SU-DHL-6 (cell line): ENCODE measurements at regions not wholly inside any gene's neighbourhood (a gene's known extent, or its start where the extent isn't known, plus 50 kb on each side); places are given as distances from the start of the nearest gene placed in this dataset.
"Not testable (repeated sequence)": the region's sequence is repeated elsewhere in the genome, so short reads cannot be mapped to it uniquely, and the experiment has no call there.

Source experiments
- H2AFZ ChIP-seq: fragments of 200-600 bp; sonication (generic); 2 replicates; pipeline ENCODE4 v1.6.1; 2014; ENCODE audit warnings: low read depth, mild to moderate bottlenecking, moderate library complexity, mixed read lengths, antibody characterized with exemption, low read length; ENCODE audit not compliant: severe bottlenecking
- H3F3A ChIP-seq: fragments of 200-600 bp; shearing (Covaris generic); 2 replicates; pipeline ENCODE4 v1.6.0; 2016; ENCODE audit warnings: antibody characterized with exemption, mild to moderate bottlenecking; ENCODE audit not compliant: insufficient read depth
- H3K27ac ChIP-seq: fragments of 200-600 bp; sonication (generic); 2 replicates; pipeline ENCODE4 v1.5.1; 2016; ENCODE audit warnings: low read depth, mild to moderate bottlenecking, low read length, moderate library complexity, mixed read lengths
- H3K27me3 ChIP-seq: fragments of 200-600 bp; sonication (generic), shearing (Covaris generic); 2 replicates; pipeline ENCODE4 v1.6.0; 2014; ENCODE audit warnings: mild to moderate bottlenecking, low read length
- H3K36me3 ChIP-seq: fragments of 200-600 bp; sonication (generic); 2 replicates; pipeline ENCODE4 v1.6.1; 2014; ENCODE audit warnings: mild to moderate bottlenecking, low read length, mixed read lengths
- H3K4me2 ChIP-seq: fragments of 300-600, 200-600 bp; shearing (Covaris generic), sonication (generic); 2 replicates; pipeline ENCODE4 v1.6.0; 2014; ENCODE audit warnings: low read length, low read depth, mild to moderate bottlenecking; ENCODE audit not compliant: poor library complexity, severe bottlenecking
- H3K4me3 ChIP-seq: fragments of 200-600 bp; sonication (generic); 2 replicates; pipeline ENCODE4 v1.5.1; 2014; ENCODE audit warnings: antibody characterized with exemption, low read length, mild to moderate bottlenecking, mixed read lengths; ENCODE audit not compliant: insufficient read depth, poor library complexity, severe bottlenecking
- H3K79me2 ChIP-seq: fragments of 200-600 bp; sonication (generic); 2 replicates; pipeline ENCODE4 v1.6.1; 2014; ENCODE audit warnings: mild to moderate bottlenecking, low read length, moderate library complexity; ENCODE audit not compliant: insufficient read depth
- H3K9ac ChIP-seq: fragments of 200-600 bp; sonication (generic); 2 replicates; pipeline ENCODE4 v1.7.0; 2014; ENCODE audit warnings: mild to moderate bottlenecking, low read length
- H3K9me2 ChIP-seq: fragments of 200-600 bp; sonication (generic); replicated peaks from 2 replicates; pipeline ENCODE4 v1.6.1; 2014; ENCODE audit warnings: low read length; ENCODE audit not compliant: insufficient read depth
- H3K9me3 ChIP-seq: fragments of 200-600 bp; sonication (generic); 2 replicates; pipeline ENCODE4 v1.6.1; 2014; ENCODE audit warnings: low read length, mixed read lengths; ENCODE audit not compliant: insufficient read depth
- H4K20me1 ChIP-seq: fragments of 200-600 bp; sonication (generic); 2 replicates; pipeline ENCODE4 v1.6.1; 2014; ENCODE audit warnings: low read depth, mild to moderate bottlenecking, antibody characterized with exemption, low read length, moderate library complexity, mixed read lengths
- CTCF ChIP-seq: fragments of 200-600 bp; sonication (generic); IDR thresholded peaks from one replicate; pipeline ENCODE4 v1.5.1; 2017; ENCODE audit warnings: antibody characterized with exemption, mild to moderate bottlenecking, low read length, moderate library complexity; ENCODE audit not compliant: insufficient read depth, poor library complexity, severe bottlenecking
- EZH2phosphoT487 ChIP-seq: fragments of 200-600 bp; sonication (generic), shearing (Covaris generic); conservative IDR thresholded peaks from 2 replicates; pipeline ENCODE4 v1.6.1; 2018; ENCODE audit warnings: mild to moderate bottlenecking, antibody characterized with exemption, low read length, moderate library complexity, mixed read lengths

DNA sequence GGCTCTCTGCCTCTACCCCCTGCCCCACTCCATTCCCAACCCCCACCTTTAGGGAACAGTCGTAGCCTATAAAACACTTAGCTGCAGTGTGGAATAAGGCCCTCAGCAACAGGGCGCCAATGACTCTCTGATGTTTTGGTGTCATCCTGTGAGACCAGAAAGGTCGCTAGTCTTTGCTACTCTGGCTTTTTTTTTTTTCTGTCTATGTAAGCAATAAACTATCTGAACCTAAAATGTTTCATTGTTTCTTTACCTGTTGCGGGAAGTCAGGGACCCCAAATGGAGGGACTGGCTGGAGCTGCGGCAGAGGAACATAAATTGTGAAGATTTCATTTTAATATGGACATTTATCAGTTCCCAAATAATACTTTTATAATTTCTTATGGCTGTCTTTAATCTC, 154.6 kb downstream of the COPS8 start:
- Histone ChIP-seq H3K36me3 (no peaks in the 10 kb centered on the region), H3K9me2 (no peaks in the 10 kb centered on the region), H3K79me2 (no peaks in the 10 kb centered on the region), H3F3A (no peaks in the 10 kb centered on the region), H3K27ac (no peak overlapping the region), H3K27me3 (no peaks in the 10 kb centered on the region), H2AFZ (no peak overlapping the region), H3K4me3 (no peak overlapping the region), H3K4me2 (no peak overlapping the region), H3K9ac (no peak overlapping the region), H4K20me1 (no peaks in the 10 kb centered on the region), H3K9me3 (peaks cover 5% of the 10 kb centered on the region; the same call in 1 of the 2 replicates)
- no peak for TF ChIP-seq CTCF
- TF ChIP-seq EZH2phosphoT487 = no peak

GRCh38 chr2:237240868-237241267, 155.2 kb downstream of the COPS8 start:
- H3K36me3 ChIP-seq = not testable (repeated sequence)

DNA sequence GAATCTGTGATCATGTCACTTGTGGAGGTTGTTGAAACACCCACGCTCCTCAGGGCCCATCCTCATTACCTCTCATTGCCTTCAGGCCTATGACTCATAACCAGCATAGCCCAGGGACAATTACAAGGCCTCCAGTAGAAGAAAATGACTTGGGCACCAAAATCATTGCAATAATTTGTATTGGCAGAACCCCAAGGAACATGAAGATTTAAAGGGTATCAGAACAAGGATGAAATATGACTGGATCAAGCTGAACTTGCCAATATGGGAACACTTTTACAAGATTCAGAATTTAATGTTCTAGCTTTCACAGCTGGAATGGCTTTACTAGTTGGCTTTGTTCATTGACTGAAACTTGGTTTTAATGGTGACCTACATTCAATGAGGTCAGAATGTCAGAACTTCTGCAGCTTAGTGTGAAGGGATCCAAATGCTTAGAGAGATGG, 156.4 kb downstream of the COPS8 start:
- Histone ChIP-seq H4K20me1 (no peaks in the 10 kb centered on the region), H3K27ac (no peak overlapping the region), H3K9ac (no peak overlapping the region), H3K9me3 (peaks cover 5% of the 10 kb centered on the region; the same call in 1 of the 2 replicates), H3F3A (no peaks in the 10 kb centered on the region), H3K4me2 (no peak overlapping the region), H2AFZ (no peak overlapping the region), H3K36me3 (no peaks in the 10 kb centered on the region), H3K9me2 (no peaks in the 10 kb centered on the region), H3K4me3 (no peak overlapping the region), H3K79me2 (no peaks in the 10 kb centered on the region), H3K27me3 (no peaks in the 10 kb centered on the region)
- TF ChIP-seq EZH2phosphoT487 = no peak
- TF ChIP-seq CTCF = no peak

More at GRCh38 chr2:237240868-237241267, 155.2 kb downstream of the COPS8 start:
- not testable (repeated sequence) for H3K27me3 ChIP-seq, H3K9ac ChIP-seq, H3K4me2 ChIP-seq, H3K4me3 ChIP-seq, H3F3A ChIP-seq, H3K9me3 ChIP-seq, H3K27ac ChIP-seq, H3K79me2 ChIP-seq, H4K20me1 ChIP-seq, H2AFZ ChIP-seq, H3K9me2 ChIP-seq

GRCh38 chr2:237243487-237243886, 157.8 kb downstream of the COPS8 start:
- Histone ChIP-seq H3K79me2 (no peaks in the 10 kb centered on the region), H3F3A (no peaks in the 10 kb centered on the region), H3K36me3 (no peaks in the 10 kb centered on the region), H3K4me3 (no peak overlapping the region), H3K27me3 (no peaks in the 10 kb centered on the region), H4K20me1 (no peaks in the 10 kb centered on the region), H3K27ac (no peak overlapping the region), H3K9ac (no peak overlapping the region), H3K9me3 (peaks cover 5% of the 10 kb centered on the region; the same call in 1 of the 2 replicates), H3K9me2 (no peaks in the 10 kb centered on the region), H2AFZ (no peak overlapping the region), H3K4me2 (no peak overlapping the region)
- TF ChIP-seq CTCF (no peak), EZH2phosphoT487 (no peak)
